Stimulated activated naive CD4-positive, alpha-beta T cell (primary cell): ENCODE measurements at regions not wholly inside any gene's neighbourhood (a gene's known extent, or its start where the extent isn't known, plus 50 kb on each side); places are given as distances from the start of the nearest gene placed in this dataset.
"Not testable (repeated sequence)": the region's sequence is repeated elsewhere in the genome, so short reads cannot be mapped to it uniquely, and the experiment has no call there.

Source experiments
- DNase-seq, 6 experiments: peaks; one replicate each; lab custom pipeline; 2025; lab: John Stamatoyannopoulos, UW

DNA sequence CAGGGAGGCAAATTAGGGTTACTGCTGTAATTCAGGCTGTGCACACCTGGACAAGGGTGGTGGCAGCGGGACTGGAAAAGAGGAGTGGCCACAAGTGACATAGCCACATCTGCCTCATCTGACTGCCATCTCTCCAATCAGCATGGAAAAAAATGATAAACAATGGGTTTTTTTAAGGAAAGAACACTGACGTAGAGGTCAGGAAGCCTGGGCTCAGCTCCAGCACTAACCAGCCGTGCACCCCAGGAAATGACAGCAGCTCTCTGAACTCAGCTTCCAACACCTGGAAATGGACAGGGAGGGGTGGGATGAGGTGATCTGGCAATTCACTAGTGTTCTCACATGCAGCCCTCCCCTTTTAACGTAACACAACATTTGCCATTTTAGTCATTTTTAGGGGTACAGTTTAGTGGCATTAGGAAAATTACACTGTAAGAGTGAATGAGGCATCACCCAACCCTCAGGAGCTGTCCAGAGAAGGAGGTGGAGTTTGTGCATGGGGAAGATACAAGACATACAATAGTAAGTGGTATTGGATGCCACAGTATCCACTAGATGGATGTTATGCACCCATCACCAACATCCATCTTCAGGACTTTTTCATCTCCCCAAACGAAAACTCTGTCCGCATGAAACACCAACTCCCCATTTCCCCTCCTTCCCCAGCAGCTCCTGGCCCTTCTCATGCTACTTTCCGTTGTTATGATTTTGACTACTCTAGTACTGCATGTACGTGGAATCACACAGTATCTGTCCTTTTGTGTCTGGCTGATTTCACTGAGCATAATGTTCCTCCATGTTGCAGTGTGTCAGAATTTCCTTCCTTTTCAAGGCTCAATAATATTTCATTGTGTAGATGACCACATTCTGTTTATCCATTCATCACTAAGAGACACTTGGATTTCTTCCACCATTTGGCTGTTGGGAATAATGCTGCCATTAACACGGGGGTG, 215.5 kb upstream of the ECI2 start:
- no peak for DNase-seq

DNA sequence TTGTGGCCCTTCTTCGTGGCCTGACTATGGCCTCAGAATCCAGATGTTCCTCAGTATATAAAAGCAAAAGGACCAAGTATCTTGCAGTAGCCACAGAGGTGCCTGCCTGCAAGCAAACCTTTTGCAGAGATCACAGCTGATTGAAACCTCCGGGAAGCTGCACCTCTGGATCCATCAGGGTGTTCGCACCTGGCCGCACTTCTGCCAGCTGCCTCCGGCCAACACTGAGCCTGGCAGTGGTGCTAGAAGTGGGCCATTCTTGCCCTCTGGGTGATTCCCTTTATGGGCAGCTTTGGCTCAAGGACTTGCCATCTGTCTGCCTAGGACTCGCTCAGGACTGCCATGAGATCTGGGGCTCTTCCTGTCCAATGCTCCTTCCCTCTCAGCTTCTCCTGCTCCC, 214.6 kb upstream of the ECI2 start:
- DNase-seq = no peak

DNA sequence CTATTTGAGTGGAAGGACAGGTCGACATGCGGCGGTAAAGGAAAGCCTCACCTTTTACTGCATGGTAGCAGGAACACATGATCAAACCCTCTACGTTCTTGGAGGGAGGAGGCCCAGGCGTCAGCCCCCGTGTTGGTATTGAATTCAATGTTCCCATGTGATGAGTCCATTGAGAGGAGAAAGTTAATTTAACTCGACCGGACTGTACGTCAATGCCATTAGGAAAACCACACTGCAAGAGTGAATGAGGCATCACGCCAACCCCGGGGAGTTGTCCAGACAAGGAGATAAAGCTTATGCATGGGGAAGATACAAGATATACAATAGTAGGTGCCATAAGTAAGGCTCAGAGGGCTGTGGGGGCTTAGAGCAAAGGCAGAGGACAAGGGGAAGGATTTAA, 213.9 kb upstream of the ECI2 start:
- DNase-seq = no peak

DNA sequence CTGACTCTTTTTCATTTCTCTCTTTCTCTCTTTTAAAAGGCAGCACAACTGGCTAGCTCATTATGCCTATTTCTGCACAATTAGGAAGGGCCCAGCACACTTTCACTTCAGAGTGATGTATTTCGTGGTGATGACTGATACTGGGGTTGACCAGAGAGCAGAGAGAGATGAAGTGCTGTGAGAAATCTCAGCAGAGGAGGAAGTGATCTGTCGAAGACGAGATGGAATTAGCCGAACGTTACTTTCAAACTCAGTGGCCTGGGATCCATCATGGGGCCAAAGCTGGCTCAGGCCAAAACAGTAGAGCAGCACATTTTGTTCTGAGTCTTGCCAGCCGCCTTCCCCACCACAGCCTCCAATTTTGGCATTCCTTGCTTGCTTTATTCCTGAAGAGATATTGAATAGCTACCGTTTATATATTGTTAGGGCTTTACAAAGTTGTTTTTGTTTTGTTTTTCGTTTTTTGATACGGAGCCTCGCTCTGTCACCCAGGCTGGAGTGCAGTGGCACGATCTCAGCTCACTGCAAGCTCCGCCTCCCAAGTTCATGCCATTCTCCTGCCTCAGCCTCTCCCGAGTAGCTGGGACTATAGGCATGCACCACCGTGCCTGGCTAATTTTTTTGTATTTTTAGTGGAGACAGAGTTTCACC, 213.2 kb upstream of the ECI2 start:
- DNase-seq = no peak

DNA sequence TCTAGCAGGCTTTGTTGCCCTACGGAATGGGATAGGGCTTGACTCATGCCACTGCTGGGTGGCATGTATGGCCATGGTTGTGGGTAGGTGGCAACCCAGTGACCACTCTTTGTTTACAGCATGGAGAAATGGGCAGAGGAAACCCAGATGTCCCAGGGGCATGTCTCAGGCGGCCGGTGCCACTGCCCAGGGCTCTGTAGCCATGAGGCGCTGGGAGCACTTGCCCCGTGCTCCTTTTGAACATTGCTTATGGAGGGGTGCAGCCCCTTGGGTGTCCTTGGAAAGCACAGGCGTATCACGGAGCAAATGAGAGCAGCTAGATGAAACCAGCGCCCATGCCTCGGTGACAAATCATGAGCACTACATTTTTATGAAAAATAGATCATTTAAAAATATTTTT, 212.5 kb upstream of the ECI2 start:
- DNase-seq = no peak

DNA sequence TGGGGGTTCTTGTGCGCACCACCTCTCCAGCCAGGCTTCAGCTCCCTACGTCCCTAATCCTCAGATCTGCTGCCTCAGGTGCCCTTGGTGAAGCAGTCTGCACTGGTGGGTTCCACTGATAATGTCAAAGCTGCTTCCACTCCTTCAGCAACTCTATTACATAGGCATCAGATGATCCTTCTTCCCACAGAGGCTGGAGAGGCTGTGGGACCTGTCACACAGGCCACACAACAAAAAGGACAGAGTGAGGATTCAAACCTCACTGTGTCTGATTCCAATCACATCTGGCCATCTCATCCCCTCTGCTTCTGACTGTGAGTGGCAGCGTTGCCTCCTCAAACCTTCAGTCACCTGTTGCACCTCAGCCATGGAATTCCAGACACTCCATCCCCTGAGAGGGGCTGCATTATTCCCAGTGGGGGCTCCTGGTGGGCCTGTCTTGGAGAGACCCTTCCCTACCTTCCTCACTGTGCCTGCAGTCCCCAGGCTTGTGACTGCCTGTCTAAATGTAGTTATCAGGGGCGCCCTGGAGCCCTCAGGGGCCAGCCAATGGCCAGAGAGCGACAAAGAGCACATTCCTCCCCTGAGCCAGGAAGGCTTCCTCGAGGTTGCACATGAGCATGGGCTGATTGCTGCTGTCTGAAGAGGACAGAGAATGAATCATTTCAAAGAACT, 211.4 kb upstream of the ECI2 start:
- DNase-seq = no peak

DNA sequence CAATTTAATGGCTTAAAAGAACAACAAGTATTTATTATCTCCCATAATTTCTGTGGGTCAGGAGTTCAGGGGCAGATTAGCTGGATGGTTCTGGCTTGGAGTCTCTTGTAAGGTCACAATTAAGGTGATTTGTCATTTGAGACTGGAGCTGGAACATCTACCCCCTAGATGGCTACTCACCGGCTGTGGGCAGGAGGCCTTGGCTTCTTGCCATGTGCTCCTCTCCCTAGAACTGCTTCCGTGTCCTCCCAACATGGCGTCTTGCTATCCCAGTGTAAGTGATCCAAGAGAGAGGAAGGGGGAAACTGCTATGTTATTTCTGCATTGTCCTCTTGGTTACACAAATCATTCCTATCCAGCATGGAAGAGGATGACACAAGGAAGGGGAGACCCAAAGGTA, 210.2 kb upstream of the ECI2 start:
- no peak for DNase-seq

DNA sequence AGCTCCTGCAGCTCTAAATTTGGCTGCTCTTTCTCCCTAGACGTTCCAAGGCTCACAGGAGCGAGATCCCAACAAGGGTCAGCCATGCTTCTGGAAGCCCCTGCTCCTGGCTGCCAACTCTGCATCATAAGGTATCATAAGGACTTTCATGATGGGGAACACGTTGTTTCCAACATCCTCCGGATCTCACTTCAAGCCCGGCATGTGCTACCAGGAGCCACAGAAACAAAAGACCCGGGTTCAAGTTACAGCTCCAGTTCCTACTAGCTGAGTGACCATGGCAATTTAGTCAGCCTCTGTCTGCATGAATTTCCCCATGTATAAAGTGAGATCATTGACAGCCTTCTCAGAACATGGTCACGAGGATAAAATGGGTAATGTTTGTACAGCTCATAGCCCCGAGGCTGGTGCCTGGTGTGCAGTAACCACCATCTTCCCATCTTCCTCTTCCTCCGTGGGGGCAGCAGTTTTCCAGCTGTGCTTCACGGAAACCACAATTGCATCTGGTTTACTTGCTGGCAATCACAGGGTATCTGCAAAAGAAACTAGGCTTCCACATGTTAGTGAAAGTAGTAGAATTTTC, 209.0 kb upstream of the ECI2 start:
- no peak for DNase-seq

DNA sequence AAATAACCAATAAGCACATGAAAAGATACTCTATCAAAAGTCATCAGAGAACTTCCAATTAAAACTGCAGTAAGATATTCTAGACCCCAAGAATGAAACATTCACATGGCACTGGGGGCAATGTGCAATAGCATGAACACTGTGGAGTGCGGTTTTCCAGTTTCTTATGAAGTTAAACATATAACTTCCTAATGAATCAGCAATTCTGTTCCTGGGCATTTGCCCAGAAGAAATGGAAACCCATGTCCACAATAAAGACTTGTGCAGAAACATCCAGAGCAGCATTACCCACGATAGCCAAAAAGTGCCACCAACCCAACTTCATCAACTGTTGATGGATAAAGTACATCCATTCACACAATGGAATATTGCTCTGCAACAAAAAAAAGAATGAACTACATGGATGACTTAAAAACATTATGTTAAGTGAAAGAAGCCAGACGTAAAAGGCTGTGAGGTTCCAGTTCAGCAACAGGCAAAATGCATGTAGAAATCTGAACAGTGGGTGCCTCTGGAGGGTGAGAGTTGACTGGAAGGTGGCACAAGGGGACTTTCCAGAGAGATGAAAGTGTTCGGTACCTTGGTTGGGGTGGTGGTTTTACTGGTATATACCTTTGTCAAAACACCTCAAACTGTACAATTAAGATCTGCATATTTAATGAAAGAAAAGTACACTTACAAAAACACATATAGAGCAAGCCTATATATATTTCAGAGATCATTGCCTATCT, 207.2 kb upstream of the ECI2 start:
- DNase-seq = no peak

DNA sequence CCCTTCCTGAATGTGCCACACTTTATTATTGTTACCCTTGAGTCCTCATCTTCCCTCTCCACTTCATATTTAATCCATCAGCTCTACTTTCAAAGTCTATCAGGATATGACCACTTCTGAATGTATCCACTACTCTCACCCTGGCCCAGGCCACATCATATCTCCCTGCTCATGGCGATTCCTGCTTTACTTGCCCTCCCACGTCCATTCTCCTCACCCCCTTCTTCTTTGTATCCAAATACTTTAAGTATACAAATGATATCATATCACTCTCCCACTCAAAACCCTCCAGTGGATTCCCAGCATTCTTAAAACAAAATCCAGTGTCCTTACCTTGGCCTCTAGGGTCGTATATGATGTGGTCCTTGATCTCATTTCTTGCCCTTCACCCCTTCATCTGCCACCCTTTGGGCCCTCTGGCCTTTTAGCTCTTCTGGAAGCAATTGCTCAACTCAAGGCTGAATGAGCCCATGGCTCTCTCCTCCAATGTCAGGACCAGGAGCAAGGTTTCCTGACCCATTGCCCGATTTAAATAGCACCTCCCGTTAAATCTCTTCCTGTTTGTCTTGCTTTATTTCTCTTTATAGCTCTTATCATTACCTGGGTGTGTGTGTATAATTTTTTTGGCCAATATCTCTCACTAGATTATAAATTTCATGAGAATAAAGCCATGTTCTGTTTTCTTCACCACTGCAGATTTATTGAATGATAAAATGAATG, 205.9 kb upstream of the ECI2 start:
- DNase-seq = peak in 1 of 6 experiments; percentile 1

DNA sequence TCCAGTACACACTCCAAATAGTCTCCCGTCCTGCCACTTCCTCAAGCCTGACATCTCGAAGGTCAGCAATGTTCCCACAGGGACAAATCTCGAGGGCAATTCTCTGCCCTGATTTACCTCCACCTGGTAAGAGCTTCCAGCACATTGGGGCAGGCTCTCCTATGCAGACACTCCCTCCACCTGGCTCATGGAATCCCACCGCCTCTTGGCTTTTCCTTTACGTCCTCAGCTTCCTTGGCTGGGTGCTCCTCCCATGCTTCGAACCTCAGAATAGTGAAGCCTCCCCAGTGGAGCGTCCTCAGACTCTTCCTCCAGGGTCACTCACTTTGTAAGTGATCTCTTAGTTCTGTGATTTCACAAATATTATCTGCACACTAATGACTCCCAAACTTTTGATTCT, 205.2 kb upstream of the ECI2 start:
- no peak for DNase-seq

DNA sequence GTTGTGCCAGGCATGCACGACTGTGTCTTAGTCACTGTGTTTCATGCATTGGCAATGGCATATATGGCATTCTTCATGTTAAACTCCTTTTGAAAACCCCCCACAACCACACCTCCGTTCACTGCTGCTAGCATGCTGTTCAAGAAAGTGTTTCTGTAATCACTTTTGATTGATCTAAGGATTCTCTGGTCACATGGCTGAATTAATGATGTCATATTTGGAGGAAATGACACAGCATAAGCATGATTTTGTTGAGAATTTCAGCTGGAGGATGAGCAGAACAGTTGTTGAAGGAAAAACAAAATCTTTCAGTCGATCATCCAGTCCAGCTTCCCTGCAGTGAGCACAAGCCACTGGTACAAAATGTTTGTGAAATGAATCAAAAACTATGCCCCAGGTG, 203.5 kb upstream of the ECI2 start:
- no peak for DNase-seq

DNA sequence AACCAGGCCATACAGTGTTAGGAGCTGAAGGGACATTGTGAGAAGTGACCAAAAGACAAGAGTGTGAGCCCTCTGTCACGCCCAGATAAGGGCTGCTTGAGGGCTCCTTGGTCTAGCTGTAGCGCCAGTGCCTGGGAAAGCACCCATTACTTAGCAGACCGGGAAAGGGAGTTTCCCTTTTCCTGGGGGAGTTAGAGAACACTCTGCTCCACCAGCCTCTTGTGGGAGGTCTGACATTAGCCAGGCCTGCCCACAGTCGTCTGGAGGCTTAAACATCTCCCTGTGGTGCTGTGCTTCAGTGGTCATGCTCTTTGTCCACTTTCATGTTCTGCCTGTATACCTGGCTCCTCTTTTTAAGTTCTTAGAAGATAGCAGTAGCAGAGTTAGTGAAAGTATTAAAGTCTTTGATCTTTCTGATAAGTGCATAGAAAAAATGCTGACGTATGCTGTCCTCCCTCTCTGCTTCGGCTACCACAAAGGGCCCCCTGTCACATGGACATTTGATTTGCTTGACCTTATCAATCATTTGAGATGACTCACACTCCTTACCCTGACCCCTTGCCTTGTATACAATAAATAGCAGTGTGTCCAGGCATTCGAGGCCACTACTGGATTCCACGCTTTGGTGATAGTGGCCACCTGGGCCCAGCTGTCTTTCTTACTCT, 201.5 kb upstream of the ECI2 start:
- no peak for DNase-seq

DNA sequence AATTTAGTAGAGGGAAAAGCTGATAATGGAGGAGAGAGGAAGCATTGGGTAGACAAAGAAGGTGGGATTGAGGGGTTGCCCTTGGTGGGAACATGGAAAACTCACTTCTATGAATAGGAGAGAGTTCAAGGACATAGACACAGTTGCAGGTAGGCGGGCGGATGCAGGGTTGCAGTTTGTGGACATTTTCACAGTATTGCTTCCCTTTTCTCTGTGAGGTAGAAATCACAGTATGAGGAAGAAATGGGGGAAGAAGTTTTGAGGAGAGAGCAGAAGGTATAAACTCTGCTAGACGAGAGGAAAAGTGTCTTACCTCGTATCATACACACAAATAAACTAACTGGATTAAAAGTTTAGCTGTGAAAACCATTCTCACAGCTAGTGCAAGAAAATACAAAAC, 200.7 kb upstream of the ECI2 start:
- DNase-seq = no peak

DNA sequence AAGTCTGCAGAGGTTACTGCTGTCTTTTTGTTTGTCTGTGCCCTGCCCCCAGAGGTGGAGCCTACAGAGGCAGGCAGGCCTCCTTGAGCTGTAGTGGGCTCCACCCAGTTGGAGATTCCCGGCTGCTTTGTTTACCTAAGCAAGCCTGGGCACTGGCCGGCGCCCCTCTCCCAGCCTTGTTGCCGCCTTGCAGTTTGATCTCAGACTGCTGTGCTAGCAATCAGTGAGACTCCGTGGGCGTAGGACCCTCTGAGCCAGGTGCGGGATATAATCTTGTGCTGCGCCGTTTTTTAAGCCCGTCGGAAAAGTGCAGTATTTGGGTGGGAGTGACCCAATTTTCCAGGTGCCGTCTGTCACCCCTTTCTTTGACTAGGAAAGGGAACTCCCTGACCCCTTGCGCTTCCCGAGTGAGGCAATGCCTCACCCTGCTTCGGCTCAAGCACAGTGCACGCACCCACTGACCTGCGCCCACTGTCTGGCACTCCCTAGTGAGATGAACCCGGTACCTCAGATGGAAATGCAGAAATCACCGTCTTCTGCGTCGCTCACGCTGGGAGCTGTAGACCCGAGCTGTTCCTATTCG, 198.9 kb upstream of the ECI2 start:
- not testable (repeated sequence) for DNase-seq

DNA sequence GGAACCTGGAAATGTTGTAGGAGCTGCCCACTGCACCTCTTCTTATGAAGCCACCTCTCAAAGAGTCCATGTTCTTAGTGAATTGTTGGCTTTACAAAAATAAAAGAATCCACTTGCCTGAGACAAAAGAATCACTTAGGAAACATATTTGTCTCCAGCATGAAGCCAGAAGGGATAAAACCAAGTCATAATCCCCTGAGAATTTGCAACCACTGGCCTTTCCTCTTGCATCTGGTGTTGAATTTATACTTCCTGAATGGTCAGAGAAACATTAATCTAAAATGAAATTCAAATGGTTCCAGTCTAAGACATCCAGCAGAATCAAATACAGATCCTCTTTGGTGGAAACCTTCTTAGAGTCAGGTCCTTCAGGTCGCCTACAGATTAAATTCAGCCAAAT, 192.5 kb upstream of the ECI2 start:
- DNase-seq = no peak

DNA sequence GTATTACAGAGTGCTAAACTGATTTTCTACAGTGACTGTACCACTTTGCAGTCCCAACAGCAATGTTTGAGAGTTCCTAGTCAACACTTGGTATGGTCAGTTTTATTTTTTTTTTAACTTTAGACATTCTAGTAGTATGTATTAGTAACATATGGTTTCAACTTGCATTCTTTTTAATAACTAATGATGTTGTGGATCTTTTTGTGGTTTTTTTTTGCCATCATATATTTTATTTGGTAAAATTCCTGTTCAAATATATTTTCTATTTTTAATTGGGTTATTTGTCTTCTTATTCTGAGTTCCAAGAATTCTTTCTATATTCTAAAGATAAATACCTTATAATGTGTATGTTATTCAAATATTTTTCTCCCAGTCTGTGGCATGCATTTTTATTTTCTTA, 189.4 kb upstream of the ECI2 start:
- DNase-seq = no peak

DNA sequence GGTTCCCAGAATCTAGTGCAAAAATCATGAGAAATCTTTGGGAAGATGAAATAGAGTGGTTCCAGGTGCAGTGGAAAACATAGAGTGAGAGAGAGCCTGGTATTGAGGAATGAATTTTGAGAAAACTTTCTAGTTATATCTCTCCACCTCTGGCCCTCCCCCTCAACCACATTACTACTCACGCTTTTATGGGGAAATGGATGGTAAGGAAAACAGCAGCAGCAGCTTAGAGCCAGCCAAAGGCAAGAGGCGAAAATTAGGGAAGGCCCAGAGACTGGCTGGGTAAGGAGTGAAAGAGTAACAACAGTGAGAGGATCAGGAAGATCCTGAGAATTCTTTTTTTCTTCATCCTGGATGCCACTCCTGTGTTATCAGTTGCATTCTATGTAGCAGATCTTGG, 187.9 kb upstream of the ECI2 start:
- DNase-seq = no peak

DNA sequence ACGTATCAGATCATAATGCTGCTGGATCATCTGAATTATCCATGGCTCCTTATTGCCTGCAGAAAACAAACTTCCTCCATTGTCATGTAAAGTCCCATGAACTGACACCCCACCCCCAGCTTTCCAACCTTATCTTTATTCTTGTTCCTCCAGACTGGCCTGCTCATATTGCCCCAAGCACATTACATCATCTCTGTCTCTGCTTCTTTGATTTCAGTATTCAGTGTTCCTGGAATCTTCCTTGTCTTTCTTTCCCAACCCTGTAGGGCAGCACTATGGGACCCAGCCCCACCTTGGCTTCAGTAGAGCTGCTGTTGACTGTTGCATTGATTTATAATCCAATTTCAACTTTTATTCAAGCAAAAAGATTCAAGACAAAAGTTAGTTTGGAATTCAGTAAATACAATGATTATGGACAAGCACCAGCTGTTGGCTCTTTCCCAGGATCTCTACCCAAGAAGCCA, 187.5 kb upstream of the ECI2 start:
- DNase-seq = no peak

DNA sequence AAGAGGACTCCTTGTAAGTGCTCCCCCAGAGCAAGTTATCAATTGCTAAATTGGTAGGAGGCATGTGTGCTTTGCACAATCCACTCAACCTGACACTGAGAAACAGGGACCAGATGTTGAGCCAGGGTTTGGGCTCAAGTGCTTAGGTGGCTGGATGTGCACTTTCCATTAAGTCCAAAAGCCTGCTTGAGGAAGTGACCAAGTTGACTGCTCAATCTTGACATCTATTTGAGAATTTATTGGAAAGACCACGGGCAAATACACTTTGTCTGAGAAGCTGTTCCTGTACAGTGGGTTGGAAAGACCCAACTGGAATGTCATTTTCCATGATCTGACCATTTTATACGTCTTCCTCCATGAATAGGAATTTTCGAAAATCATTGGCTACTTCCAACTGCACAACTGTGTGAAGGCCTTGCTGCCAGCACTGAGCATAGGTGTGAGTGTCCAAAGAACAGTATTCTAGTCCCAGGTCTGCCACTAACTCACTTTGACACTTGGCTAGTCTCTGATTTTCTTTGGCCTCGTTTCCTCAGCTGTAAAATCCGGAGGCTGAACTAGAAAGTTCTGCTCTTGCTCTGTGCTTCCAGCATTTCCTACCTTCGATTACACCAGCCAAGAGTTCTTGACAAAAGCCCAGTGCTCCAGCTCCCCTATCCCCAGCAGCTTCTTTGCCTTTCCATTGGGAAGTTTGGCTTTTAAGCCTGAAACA, 186.9 kb upstream of the ECI2 start:
- DNase-seq = no peak
